ENCODE measurements at regions not wholly inside any gene's neighbourhood (a gene's known extent, or its start where the extent isn't known, plus 50 kb on each side); places are given as distances from the start of the nearest gene placed in this dataset.
"Not testable (repeated sequence)": the region's sequence is repeated elsewhere in the genome, so short reads cannot be mapped to it uniquely, and the experiment has no call there.

GRCh38 chr7:136533732-136534131 lies 334.7 kb upstream of the CHRM2 start:
- DNase-seq (ENCODE audit: low read depth in 2 of 2): no peak

DNA sequence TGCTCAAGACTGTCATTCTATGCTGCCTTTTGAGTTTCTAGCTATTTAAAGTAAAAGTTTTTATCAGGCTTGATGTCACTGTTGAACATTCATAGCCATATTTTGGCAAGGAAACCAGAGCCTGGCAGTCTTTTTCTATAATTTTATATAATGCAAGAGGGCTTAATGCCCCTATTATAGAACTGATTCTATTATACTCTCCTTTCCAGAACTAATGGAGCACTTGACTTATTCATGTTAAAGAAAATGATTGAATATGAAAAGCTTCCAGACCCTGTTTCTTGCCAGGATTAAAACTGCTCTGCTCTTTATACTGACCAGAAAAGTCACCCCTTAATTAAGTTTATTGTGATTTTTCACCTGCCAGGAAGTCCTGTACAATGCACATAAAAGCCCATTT lies 337.6 kb upstream of the CHRM2 start:
- no peak for DNase-seq (ENCODE audit: low read depth in 2 of 2)

DNA sequence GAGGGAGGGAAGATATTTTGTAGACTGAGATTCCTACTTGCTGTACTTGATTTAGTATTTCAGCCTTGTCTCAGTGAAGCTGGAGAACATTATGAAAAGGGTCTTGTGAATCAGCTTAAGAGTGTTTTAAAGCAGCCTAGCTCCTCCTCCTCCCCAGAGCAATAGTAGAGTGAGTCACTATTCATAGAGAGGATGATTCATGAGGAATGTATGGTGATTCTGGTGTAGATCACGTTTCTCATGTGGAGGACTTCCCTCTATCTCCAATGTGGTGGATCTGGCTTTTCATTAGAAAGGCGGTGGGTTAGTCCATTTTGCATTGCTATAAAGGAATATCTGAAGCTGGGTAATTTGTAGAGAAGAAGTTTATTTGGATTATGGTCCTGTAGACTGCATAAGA lies 340.1 kb upstream of the CHRM2 start:
- no peak for DNase-seq (ENCODE audit: low read depth in 2 of 2)

DNA sequence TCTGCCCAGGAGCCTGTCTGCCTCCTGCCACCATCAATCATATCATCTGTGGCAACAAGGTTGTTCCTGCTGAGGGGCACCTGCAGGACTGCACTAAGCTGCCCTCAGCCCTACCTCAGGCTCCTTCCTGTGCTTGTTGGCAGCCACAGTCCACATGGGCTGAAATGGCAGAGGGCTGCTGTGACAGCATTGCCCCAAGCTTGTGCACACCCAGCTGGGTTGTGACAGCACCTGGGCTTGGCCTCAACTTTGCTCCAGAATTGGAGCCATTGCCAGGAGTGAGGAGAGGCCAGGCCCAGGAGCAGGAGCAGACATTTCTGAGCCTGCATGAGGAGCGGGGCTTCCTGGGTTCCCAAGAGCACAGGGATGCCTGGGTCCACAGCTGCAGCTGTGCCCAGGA lies 340.9 kb upstream of the CHRM2 start:
- no peak for DNase-seq (ENCODE audit: low read depth in 2 of 2)

DNA sequence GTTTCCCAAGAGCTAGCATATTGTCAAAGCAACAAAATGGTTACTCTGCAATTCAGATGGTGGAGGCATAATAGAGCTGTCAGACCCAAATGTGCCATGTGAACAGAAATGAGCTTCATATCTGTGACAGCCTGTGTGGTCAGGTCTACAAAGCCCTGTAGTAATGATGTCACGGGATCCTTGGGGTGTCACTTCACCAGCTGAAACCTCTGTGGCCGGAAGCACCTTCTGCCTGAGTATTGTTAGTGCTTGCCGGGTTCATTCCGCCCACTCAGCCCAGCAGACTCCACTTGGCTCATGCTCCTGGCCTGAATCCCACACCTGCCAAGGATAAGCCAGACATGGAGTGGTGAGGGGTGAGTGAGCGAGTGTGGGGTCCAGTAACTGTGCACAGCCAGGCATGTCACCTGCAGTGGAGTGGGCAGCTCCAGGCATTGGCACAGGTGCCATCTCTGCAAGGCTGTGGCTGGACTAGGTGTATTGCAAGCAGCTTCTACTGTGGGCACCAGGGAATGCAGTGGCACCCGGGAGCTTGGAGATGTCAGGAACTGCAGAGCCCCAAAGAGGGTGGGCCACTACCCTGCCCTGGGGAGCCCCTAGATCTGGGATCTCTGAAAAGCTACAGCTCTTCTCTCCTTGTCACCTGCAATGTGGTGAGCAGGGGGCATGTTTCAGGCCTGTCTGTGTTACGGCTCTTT lies 341.9 kb upstream of the CHRM2 start:
- DNase-seq (ENCODE audit: low read depth in 2 of 2): no peak

GRCh38 chr7:136523571-136523970 lies 344.9 kb upstream of the CHRM2 start:
- no peak for DNase-seq (ENCODE audit: low read depth in 2 of 2)

GRCh38 chr7:136517971-136518370 lies 350.5 kb upstream of the CHRM2 start:
- DNase-seq (ENCODE audit: low read depth in 2 of 2): no peak

DNA sequence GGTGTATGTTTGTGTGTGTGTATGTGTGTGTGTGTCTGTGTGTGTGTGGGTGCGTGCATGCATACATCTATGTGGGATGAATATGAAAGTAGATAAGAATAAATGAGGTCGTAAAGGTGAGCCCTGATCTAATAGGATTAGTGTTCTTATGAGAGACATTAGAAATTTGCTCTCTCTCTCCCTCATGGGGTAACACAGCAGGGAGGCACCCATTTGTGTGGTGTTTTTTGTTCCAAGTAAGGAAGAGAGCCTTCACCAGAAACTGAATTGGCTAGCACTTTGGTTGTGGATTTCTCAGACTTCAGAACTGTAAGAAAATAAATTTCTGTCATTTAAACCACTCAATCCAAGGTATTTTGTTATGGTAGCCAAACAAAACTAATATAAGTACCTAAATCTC lies 353.7 kb upstream of the CHRM2 start:
- no peak for DNase-seq (ENCODE audit: low read depth in 2 of 2)

GRCh38 chr7:136513744-136514143 lies 354.7 kb upstream of the CHRM2 start:
- DNase-seq (ENCODE audit: low read depth in 2 of 2): no peak

- DNase-seq (ENCODE audit: low read depth in 2 of 2): no peak
These were observed 359.0 kb upstream of the CHRM2 start for GRCh38 chr7:136509466-136509865.

- DNase-seq (ENCODE audit: low read depth in 2 of 2): no peak
These were observed 366.3 kb upstream of the CHRM2 start for GRCh38 chr7:136502162-136502561.

DNA sequence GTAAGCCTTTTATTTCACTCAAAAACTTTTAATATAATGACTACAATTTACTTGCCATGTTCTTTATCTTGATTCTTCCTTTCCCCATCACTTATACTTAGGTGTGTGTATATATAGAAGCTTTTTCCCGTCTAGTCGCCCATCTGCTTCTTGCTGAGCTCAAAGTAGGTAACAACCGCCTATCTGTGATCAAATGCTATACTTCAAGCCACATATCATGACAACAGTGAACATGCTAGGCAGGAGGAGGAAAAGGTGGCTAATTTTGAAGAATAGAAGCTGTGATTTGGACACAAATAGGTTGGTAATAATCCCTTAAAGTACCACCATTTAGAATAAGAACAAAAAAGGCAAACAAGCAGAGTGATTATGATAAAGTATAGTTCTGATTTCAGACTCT lies 367.3 kb upstream of the CHRM2 start:
- no peak for DNase-seq (ENCODE audit: low read depth in 2 of 2)

DNA sequence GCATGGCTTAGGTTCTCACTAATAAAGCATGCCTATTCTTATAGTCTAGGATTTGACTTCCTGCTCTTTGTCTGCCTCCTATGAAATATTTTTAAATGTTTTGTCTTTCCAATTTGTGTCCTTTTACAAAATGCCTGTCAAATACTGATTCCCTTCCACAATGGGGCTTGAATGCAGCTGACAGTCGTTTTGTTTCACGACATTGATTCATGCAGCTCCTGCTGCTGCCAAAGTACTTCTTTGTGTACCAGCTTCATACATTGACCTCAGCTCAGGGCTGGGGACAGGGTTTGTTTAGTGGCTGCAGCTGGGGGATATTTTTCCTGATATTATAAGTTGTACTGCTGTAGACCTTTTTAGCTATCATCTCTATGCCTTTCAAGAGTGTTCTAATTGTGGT lies 371.9 kb upstream of the CHRM2 start:
- DNase-seq (ENCODE audit: low read depth in 2 of 2): no peak

DNA sequence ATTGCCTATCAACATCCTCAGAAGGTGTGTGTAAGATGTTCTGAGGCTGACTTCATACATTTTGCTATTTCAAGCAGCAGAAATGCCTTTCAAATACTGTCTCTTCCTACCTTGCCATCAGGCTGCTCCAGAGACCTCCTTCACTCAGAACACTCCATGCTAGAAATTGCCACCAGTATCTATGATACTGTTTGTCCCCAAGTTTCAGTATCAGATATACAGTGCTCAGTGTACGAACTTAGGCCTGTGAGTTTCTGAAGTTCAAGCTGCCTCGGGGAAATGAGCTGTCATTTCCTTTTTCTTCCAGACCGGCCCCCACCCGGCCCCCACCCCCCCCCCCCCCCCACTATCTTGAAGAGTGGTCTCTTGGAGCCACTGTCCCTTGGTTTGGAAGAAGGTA lies 373.4 kb upstream of the CHRM2 start:
- no peak for DNase-seq (ENCODE audit: low read depth in 2 of 2)

DNA sequence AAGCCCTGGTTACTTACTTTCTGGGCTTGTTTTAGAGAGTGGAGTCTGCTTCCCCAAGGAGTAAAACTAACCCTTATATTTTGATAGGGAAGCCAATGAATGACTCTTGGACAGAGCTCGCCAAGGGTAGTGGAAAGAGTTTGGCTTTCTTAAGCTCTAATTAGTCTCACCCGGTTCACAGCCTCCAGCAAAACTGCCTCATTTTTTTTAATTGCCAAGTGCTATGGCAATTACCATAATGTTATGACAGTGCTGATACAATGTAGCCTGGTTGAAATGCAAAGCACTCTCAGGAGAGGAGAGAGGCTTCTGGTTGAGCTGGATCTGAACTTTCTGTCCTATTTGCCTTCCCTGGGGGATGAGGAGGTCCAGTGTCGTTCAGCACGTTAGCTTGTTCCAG lies 376.1 kb upstream of the CHRM2 start:
- DNase-seq (ENCODE audit: low read depth in 2 of 2): no peak

DNA sequence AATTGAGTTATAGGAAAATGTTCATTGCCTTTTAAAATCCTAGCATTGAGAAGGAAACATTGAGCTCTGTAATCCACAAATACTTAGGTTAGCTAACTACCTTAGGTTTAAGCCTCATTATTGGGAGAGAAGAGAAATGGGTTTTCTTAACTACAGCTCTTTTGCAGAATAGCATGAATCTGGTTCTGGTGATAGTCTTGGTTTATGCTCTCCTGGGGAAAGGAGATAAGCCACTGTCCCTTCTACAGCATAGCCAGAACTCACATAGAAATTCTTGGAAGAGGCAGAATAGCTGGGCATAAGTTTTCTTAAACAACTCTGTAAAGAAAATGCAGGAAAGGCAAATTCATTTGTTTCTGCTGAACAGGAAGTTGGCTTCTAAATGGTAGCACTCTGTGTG lies 378.6 kb upstream of the CHRM2 start:
- no peak for DNase-seq (ENCODE audit: low read depth in 2 of 2)

DNA sequence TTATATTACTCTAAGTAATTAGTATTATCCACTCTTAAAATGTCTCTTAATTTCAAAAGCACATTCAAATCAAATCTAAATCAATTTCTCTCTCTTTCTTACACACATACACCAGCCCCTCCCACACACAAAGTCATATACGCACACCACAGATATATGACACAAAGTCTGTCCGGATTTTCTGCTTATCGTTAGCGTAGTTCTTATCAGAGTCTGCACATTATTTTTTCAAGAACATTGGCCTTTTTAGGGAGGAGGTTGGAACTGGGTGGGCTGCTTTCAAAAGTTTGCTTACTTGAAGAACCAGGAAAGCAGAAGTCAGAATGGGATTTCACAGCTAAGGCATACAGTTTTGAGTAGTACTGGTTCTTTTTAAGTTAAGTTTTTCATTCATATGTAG lies 387.6 kb upstream of the CHRM2 start:
- no peak for DNase-seq (ENCODE audit: low read depth in 2 of 2)

DNA sequence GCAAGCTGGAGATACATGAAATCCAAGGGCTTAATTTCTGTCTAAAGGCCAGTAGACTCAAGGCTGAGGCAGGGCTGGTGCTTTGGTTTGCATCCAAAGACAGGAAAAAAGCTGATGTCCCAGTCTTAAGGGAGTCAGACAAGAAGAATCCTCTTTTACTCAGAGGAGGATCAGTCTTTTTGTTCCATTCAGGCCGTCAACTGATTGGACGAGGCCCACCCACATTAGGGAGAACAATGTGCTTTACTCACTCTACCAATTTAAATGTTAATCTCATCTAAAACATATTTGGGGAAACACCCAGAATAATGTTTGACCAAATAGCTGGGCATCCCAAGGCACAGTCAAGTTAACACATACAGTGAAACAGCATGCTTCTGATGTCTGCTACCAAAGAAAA lies 388.5 kb upstream of the CHRM2 start:
- no peak for DNase-seq (ENCODE audit: low read depth in 2 of 2)

DNA sequence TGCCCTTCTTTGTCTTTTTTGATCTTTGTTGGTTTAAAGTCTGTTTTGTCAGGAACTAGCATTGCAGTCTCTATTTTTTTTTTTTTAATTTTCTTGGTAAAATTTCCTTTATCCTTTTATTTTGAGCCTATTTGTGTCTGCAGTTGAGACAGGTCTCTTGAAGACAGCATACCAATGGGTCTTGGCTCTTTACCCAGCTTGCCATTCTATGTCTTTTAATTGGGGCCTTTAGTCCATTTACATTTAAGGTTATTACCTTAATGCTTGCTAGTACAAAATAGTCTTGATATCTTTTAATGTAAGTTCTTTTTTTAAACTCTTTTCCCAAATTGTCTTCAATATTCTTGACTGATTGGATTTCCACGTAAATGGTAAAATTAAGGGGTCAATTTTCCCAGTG lies 398.3 kb upstream of the CHRM2 start:
- DNase-seq (ENCODE audit: low read depth in 2 of 2): no peak

DNA sequence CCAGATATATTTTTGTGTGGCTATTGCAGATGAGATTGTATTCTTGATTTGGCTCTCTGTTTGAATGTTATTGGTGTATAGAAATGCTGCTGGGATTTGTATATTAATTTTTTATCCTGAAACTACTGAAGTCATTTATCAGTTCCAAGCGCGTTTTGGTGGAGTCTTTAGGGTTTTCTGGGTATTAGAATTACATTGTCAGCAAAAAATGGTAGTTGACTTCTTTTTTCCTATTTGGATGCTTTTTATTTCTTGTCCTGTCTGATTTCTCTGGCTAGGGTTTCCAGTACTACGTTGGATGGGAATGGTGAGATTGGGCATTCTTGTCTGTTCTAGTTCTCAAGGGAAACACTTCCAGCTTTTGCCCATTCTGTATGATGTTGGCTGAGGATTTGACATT lies 415.5 kb upstream of the CHRM2 start:
- no peak for DNase-seq (ENCODE audit: low read depth in 2 of 2)

DNA sequence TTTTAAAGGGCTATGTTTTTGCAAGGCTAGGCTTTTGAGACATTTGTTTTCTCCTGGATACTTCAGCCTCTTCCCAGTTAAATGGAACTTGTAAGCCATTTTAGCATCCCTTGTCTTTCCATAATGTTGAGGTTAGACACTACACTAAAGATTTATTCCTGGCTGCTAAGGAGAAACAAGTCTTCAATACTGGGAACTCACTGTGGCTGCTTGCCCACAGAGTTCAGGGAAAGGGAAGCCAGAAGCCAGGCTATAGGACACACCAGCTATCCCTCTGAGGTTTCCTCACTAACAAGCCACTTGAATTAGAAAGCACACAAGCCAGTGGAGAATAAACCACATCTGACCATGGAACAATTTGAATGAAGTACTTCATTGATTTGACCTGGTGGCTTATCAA lies 421.7 kb upstream of the CHRM2 start:
- no peak for DNase-seq (ENCODE audit: low read depth in 2 of 2)

DNA sequence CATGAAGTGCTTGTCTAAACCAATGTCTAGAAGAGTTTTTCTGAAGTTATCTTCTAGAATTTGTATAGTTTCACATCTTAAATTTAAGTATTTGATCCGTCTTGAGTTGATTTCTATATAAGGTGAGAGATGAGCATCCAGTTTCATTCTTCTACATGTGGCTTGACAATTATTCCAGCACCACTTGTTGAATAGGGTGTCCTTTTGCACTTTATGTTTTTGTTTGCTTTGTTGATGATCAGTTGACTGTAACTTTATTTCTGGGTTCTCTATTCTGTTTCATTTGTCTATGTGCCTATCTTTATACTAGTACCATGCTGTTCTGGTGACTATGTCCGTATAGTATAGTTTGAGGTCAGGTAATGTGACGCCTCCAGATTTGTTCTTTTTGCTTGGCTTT lies 426.6 kb upstream of the CHRM2 start:
- DNase-seq (ENCODE audit: low read depth in 2 of 2): no peak

GRCh38 chr7:136431736-136432135 lies 436.7 kb upstream of the CHRM2 start:
- DNase-seq (ENCODE audit: low read depth in 2 of 2): not testable (repeated sequence)

DNA sequence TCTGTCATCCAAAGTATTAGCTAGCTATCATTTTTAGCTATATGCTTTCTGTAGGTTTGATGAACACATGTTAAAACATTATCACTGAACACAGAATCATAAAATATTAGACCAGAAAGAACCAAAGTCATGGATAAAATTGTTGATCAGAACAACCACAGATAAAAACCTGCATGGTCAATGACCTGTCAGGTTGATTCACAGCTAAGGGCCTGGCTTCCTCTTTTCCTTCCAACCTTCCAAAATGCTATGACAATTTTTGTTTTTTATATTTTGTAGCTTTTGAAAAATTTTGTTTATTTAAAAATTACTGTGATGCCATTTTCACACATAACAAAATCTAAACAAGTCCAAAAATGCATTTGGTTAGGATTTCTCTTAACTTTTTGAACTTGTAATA lies 444.4 kb upstream of the CHRM2 start:
- no peak for DNase-seq (ENCODE audit: low read depth in 2 of 2)
